ENCODE measurements at regions not wholly inside any gene's neighbourhood (a gene's known extent, or its start where the extent isn't known, plus 50 kb on each side); places are given as distances from the start of the nearest gene placed in this dataset.

GRCh38 chr3:71997066-71997653, 212.2 kb upstream of the PROK2 start:
- TF ChIP-seq POLR2A (IDR thresholded peaks at IDR 0.05) (no peak), CTCF (IDR thresholded peaks at IDR 0.05 in 4 of 5, conservative IDR thresholded peaks at IDR 0.05 in 1 of 5) (no peak)

Data from gastrocnemius medialis (tissue), 4 donors.